GM12865 (cell line): ENCODE measurements at regions not wholly inside any gene's neighbourhood (a gene's known extent, or its start where the extent isn't known, plus 50 kb on each side); places are given as distances from the start of the nearest gene placed in this dataset.

Source experiments
- DNase-seq: peaks from one replicate; pipeline ENCODE4 v3.0.0; 2010; ENCODE audit warnings: low read depth
- H3K4me3 ChIP-seq: 2 replicates; pipeline ENCODE4 v1.5.1; 2011; ENCODE audit warnings: mild to moderate bottlenecking, low read depth, low read length, control low read depth
- CTCF ChIP-seq: IDR thresholded peaks from 2 replicates; pipeline ENCODE4 v1.5.1; 2011; ENCODE audit warnings: low read length, control low read depth, low read depth, inconsistent platforms; ENCODE audit not compliant: insufficient read depth; ENCODE audit errors: missing control alignments

- no peak overlapping the region for H3K4me3 ChIP-seq
- no peak for DNase-seq
- TF ChIP-seq CTCF: no peak
Observed at GRCh38 chr4:8690216-8691150, 97.9 kb downstream of the CPZ start.

DNA sequence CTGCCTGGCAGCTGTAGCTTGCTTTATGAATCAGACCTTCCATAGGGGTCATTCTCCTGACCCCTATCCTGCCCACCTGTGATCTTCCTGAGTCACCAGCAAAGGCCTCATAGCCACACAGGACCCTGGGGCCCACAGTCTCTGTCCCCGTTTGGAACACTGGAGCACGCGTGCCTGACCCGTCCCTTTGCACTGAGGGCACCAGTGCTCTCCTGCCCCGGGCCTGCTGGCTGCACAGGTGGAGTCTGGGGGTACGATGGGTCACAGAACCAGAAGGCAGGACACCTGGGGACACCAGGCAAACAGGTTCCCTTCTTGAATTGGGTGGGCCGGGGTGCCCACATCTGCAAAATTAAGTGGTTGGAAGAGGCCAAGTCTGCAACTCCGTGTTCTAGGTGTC, 97.2 kb downstream of the CPZ start:
- DNase-seq: no peak
- no peak for TF ChIP-seq CTCF

GRCh38 chr4:8688908-8689445, 96.4 kb downstream of the CPZ start:
- no peak for DNase-seq
- no peak for TF ChIP-seq CTCF
- H3K4me3 ChIP-seq: no peak overlapping the region

More for the DNA sequence above, 97.2 kb downstream of the CPZ start:
- no peak overlapping the region for H3K4me3 ChIP-seq

GRCh38 chr4:8688041-8688907, 95.7 kb downstream of the CPZ start:
- TF ChIP-seq CTCF: peak; percentile 33
- DNase-seq: no peak
- H3K4me3 ChIP-seq: no peak overlapping the region

GRCh38 chr4:8687083-8687482, 94.5 kb downstream of the CPZ start:
- no peak for TF ChIP-seq CTCF
- H3K4me3 ChIP-seq: no peak overlapping the region
- DNase-seq: no peak

GRCh38 chr4:8685831-8686230, 93.3 kb downstream of the CPZ start:
- no peak for TF ChIP-seq CTCF
- no peak overlapping the region for H3K4me3 ChIP-seq
- DNase-seq: no peak
